Small intestine (tissue), 7 donors: ENCODE measurements at regions not wholly inside any gene's neighbourhood (a gene's known extent, or its start where the extent isn't known, plus 50 kb on each side); places are given as distances from the start of the nearest gene placed in this dataset.

ENCODE experiments used
- DNase-seq, 2 donors: peaks; one replicate each; pipeline versions ENCODE4 v3.0.0 to v3.0.0-alpha.2; 2013
- FAIRE-seq: peaks from 2 replicates; lab custom pipeline; 2012; peaks lifted over from hg19 to GRCh38; lab: Jason Lieb, UNC
- H3K27ac ChIP-seq, 3 donors: one replicate each; pipeline ENCODE4 v1.5.1; 2013; ENCODE audit warnings: low read length in 2 of 3, mild to moderate bottlenecking in 2 of 3, control low read depth in 1 of 3, inconsistent platforms in 1 of 3, low read depth in 1 of 3, moderate library complexity in 1 of 3
- H3K27me3 ChIP-seq, 3 donors: one replicate each; pipeline ENCODE4 v1.6.1; 2013; ENCODE audit warnings: low read length in 3 of 3, inconsistent platforms in 1 of 3; ENCODE audit not compliant: control insufficient read depth in 3 of 3, insufficient read depth in 3 of 3
- H3K36me3 ChIP-seq, 3 donors: one replicate each; pipeline ENCODE4 v1.6.1; 2013; ENCODE audit warnings: low read length in 3 of 3, inconsistent platforms in 1 of 3, low read depth in 1 of 3, mild to moderate bottlenecking in 1 of 3, moderate library complexity in 1 of 3; ENCODE audit not compliant: control insufficient read depth in 3 of 3, insufficient read depth in 2 of 3
- H3K4me1 ChIP-seq, 3 donors: one replicate each; pipeline ENCODE4 v1.6.1; 2013; ENCODE audit warnings: low read length in 2 of 3, inconsistent platforms in 1 of 3, low read depth in 1 of 3, mild to moderate bottlenecking in 1 of 3, moderate library complexity in 1 of 3; ENCODE audit not compliant: control insufficient read depth in 3 of 3, insufficient read depth in 2 of 3
- H3K4me3 ChIP-seq, 3 donors: one replicate each; pipeline ENCODE4 v1.5.1; 2013; ENCODE audit warnings: low read length in 3 of 3, control low read depth in 1 of 3, inconsistent platforms in 1 of 3, low read depth in 1 of 3, mild to moderate bottlenecking in 1 of 3, moderate library complexity in 1 of 3
- H3K9me3 ChIP-seq, 2 donors: one replicate each; pipeline ENCODE4 v1.6.1; 2013; ENCODE audit warnings: low read depth in 1 of 2, low read length in 1 of 2; ENCODE audit not compliant: control insufficient read depth in 2 of 2, insufficient read depth in 1 of 2
- WGBS, 3 donors: extraction: QIAGEN DNeasy Blood & Tissue Kit; methylation state at CpG; one replicate each; pipeline ENCODE4 v1.1.7; 2013; 5-methylcytosine and 5-hydroxymethylcytosine counted together
- donor health status: healthy with polysubstance abuse.
- donor health status: control.
- donor health status: control.
- donor health status: Bipolar disorder and iron deficiency.
- donor health status: healthy.

GRCh38 chr10:31754803-31755624, 173.6 kb downstream of the ARHGAP12 start:
- H3K4me1 ChIP-seq, result peaks cover 0 to 7% (median 3%) of the 10 kb centered on the region in 3 donors
- H3K9me3 ChIP-seq, result no peaks in the 10 kb centered on the region
- 72 to 85% (median 81%) methylated on average over 14 of the region's 14 CpGs for WGBS, 3 donors
- no peak overlapping the region for H3K4me3 ChIP-seq
- no peak for DNase-seq
- H3K27me3 ChIP-seq, result no peaks in the 10 kb centered on the region
- no peaks in the 10 kb centered on the region for H3K36me3 ChIP-seq
- no peak for FAIRE-seq
- H3K27ac ChIP-seq, result no peak overlapping the region

DNA sequence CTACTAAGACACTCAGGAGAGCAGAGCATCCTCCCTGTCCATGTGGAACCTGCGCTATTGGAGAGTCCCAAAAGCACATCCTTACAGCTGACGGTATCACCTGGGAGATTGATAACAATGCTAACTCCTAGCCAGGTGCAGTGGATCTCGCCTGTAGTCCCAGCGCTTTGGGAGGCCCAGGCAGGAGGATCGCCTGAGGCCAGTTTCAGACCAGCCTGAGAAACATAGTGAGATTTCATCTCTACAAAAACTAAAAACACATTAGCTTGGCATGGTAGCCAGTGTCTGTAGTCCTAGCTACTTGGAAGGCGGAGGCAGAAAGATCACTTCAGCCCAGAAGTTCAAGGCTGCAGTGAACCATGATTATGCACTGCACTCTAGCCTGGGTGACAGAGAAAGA, 174.9 kb downstream of the ARHGAP12 start:
- no peak for DNase-seq
- Histone ChIP-seq H3K27me3 (no peaks in the 10 kb centered on the region), H3K36me3 (no peaks in the 10 kb centered on the region), H3K4me3 (no peak overlapping the region), H3K4me1 (peaks cover 0 to 7% (median 3%) of the 10 kb centered on the region in 3 donors), H3K9me3 (no peaks in the 10 kb centered on the region), H3K27ac (no peak overlapping the region)
- WGBS, 3 donors, result 94 to 97% (median 97%) methylated on average over 6 of the region's 6 CpGs
- no peak for FAIRE-seq

GRCh38 chr10:31752170-31752569, 176.5 kb downstream of the ARHGAP12 start:
- H3K27ac ChIP-seq, result no peak overlapping the region
- FAIRE-seq (no peak), DNase-seq (no peak)
- WGBS, 3 donors, result 96% methylated on average over 1 of the region's 1 CpG
- H3K9me3 ChIP-seq, result no peaks in the 10 kb centered on the region
- H3K36me3 ChIP-seq, result no peaks in the 10 kb centered on the region
- H3K4me3 ChIP-seq, result no peak overlapping the region
- no peaks in the 10 kb centered on the region for H3K27me3 ChIP-seq
- H3K4me1 ChIP-seq, result peaks cover 0 to 6% (median 3%) of the 10 kb centered on the region in 3 donors

DNA sequence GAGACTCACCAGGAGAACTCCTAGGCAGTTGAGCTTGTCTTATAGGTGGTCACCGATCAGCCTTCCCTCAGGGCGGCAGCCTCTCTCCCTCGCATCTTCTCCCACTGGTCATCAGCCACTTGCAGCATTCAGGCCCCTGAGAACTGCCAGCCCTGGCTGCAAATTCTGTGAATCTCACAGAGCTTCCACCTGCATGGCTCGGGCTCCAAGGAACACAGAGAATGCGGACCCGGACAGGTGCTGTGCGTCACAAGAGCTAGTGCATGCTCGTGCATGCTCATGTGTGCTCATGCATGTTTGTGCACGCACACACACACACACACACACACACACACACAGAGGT, 176.9 kb downstream of the ARHGAP12 start:
- 84 to 95% (median 90%) methylated on average over 9 of the region's 9 CpGs for WGBS, 3 donors
- FAIRE-seq, result no peak

GRCh38 chr10:31751051-31751737, 177.4 kb downstream of the ARHGAP12 start:
- no peak for DNase-seq
- FAIRE-seq, result no peak
- Histone ChIP-seq H3K27ac (peak overlapping the region in 1 of 3 donors; percentile 11), H3K4me1 (peaks cover 0 to 6% (median 3%) of the 10 kb centered on the region in 3 donors), H3K36me3 (no peaks in the 10 kb centered on the region), H3K4me3 (no peak overlapping the region), H3K9me3 (no peaks in the 10 kb centered on the region), H3K27me3 (no peaks in the 10 kb centered on the region)
- WGBS, 3 donors, result 57 to 83% (median 76%) methylated on average over 7 of the region's 7 CpGs

More for the DNA sequence above, 176.9 kb downstream of the ARHGAP12 start:
- peaks cover 0 to 6% (median 3%) of the 10 kb centered on the region in 3 donors for H3K4me1 ChIP-seq
- H3K27me3 ChIP-seq, result no peaks in the 10 kb centered on the region
- no peaks in the 10 kb centered on the region for H3K9me3 ChIP-seq
- no peaks in the 10 kb centered on the region for H3K36me3 ChIP-seq
- H3K4me3 ChIP-seq, result no peak overlapping the region
- no peak for DNase-seq
- H3K27ac ChIP-seq, result no peak overlapping the region

GRCh38 chr10:31749981-31750840, 178.4 kb downstream of the ARHGAP12 start:
- no peaks in the 10 kb centered on the region for H3K9me3 ChIP-seq
- no peaks in the 10 kb centered on the region for H3K27me3 ChIP-seq
- no peaks in the 10 kb centered on the region for H3K36me3 ChIP-seq
- peak overlapping the region in 2 of 3 donors; percentile 50 to 56 for H3K27ac ChIP-seq
- no peak overlapping the region for H3K4me3 ChIP-seq
- H3K4me1 ChIP-seq, result peaks cover 0 to 6% (median 3%) of the 10 kb centered on the region in 3 donors
- DNase-seq (peak; percentile 16 to 26), FAIRE-seq (no peak)
- 32 to 46% (median 34%) methylated on average over 28 of the region's 28 CpGs for WGBS, 3 donors

DNA sequence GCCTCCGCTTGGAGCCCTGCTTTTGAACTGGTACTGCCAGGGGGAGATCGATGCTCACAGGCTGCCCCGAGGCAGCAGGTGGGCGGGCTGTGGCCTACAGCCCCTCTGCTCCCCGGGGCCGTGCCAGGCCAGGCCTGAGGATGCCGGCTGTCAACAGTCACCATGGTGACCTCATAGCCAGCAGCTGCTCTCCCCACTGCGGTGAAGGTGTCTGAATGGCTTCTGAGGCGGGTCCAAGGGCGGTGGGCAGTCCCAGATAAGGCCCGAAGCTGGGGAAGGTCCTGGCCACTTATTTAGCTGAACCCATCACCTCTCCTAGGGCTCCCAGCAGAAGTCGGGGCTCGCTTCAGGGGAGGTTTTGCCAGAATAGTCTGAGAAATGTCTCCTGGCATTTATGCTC, 179.3 kb downstream of the ARHGAP12 start:
- 69 to 85% (median 80%) methylated on average over 13 of the region's 13 CpGs for WGBS, 3 donors
- H3K4me3 ChIP-seq, result no peak overlapping the region
- FAIRE-seq, result no peak
- peaks cover 0 to 6% (median 3%) of the 10 kb centered on the region in 3 donors for H3K4me1 ChIP-seq
- no peaks in the 10 kb centered on the region for H3K9me3 ChIP-seq
- H3K36me3 ChIP-seq, result no peaks in the 10 kb centered on the region
- no peaks in the 10 kb centered on the region for H3K27me3 ChIP-seq
- no peak for DNase-seq
- H3K27ac ChIP-seq, result no peak overlapping the region
